ENCODE measurements at regions not wholly inside any gene's neighbourhood (a gene's known extent, or its start where the extent isn't known, plus 50 kb on each side); places are given as distances from the start of the nearest gene placed in this dataset.

DNA sequence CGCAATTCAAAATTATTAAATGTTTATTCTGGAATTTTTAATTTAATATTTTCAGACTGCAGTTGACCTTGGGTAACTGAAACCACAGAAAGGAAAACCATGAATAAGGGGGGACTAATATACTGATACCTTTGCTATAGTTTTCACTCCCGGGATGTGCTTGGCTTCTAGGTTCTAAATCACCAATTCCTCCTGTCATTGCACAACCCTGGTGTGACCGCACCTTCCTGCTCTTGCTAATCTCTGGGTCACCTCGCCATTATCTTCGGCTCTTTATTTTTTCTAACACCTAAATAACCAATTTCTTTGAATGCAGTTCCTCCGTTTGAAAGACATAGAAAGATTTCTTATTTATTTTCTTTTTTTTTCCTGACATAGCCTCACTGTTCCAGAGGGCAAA is 634.5 kb upstream of the GOT2 start:
- TF ChIP-seq NR2F2 (IDR thresholded peaks at IDR 0.05), result no peak
- TF ChIP-seq RAD21 (IDR thresholded peaks at IDR 0.05), result no peak
- no peak for TF ChIP-seq FOXA1 (IDR thresholded peaks at IDR 0.05)
- TF ChIP-seq ATF3 (IDR thresholded peaks at IDR 0.05), result no peak
- TF ChIP-seq GABPA (IDR thresholded peaks at IDR 0.05 in 1 of 2, conservative IDR thresholded peaks at IDR 0.05 in 1 of 2), result no peak
- no peak overlapping the region for H3K9ac ChIP-seq (ENCODE audit: low read depth in 1 of 2, low read length in 2 of 2)
- no peaks in the 10 kb centered on the region for H3K9me3 ChIP-seq (ENCODE audit: control insufficient read depth in 4 of 4, low read length in 3 of 4)
- H3K4me3 ChIP-seq (ENCODE audit: low read depth in 1 of 3, low read length in 3 of 3), result no peak overlapping the region
- H3K27ac ChIP-seq (ENCODE audit: low read depth in 1 of 2, low read length in 2 of 2), result no peak overlapping the region
- no peak for DNase-seq (ENCODE audit: low spot score)
- no peaks in the 10 kb centered on the region for H3K36me3 ChIP-seq (ENCODE audit: control insufficient read depth in 4 of 4, insufficient read depth in 3 of 4, low read depth in 1 of 4, low read length in 3 of 4)
- peaks cover 1 to 5% (median 4%) of the 10 kb centered on the region in 4 donors for H3K4me1 ChIP-seq (ENCODE audit: control insufficient read depth in 4 of 4, insufficient read depth in 4 of 4, low read length in 3 of 4)
- H3K27me3 ChIP-seq (ENCODE audit: control insufficient read depth in 4 of 4, insufficient read depth in 4 of 4, low read length in 3 of 4), result no peaks in the 10 kb centered on the region
- WGBS, result 59% methylated on average over 6 of the region's 6 CpGs

- Histone ChIP-seq H3K36me3 (ENCODE audit: control insufficient read depth in 4 of 4, insufficient read depth in 3 of 4, low read depth in 1 of 4, low read length in 3 of 4) (no peaks in the 10 kb centered on the region), H3K9me3 (ENCODE audit: control insufficient read depth in 4 of 4, low read length in 3 of 4) (no peaks in the 10 kb centered on the region), H3K9ac (ENCODE audit: low read depth in 1 of 2, low read length in 2 of 2) (no peak overlapping the region), H3K4me1 (ENCODE audit: control insufficient read depth in 4 of 4, insufficient read depth in 4 of 4, low read length in 3 of 4) (peaks cover 0 to 1% (median 0%) of the 10 kb centered on the region in 4 donors), H3K4me3 (ENCODE audit: low read depth in 1 of 3, low read length in 3 of 3) (no peak overlapping the region), H3K27me3 (ENCODE audit: control insufficient read depth in 4 of 4, insufficient read depth in 4 of 4, low read length in 3 of 4) (no peaks in the 10 kb centered on the region), H3K27ac (ENCODE audit: low read depth in 1 of 2, low read length in 2 of 2) (no peak overlapping the region)
- 17% methylated on average over 1 of the region's 1 CpG for WGBS
- TF ChIP-seq HNF4G (IDR thresholded peaks at IDR 0.05), result no peak
- TF ChIP-seq MAX (IDR thresholded peaks at IDR 0.05), result no peak
- TF ChIP-seq FOXA2 (IDR thresholded peaks at IDR 0.05), result no peak
- TF ChIP-seq YY1 (IDR thresholded peaks at IDR 0.05), result no peak
- no peak for TF ChIP-seq HNF4A (conservative IDR thresholded peaks at IDR 0.05)
- no peak for TF ChIP-seq RXRA (IDR thresholded peaks at IDR 0.05)
- TF ChIP-seq GABPA (IDR thresholded peaks at IDR 0.05 in 1 of 2, conservative IDR thresholded peaks at IDR 0.05 in 1 of 2), result no peak
- no peak for TF ChIP-seq JUND (IDR thresholded peaks at IDR 0.05)
- TF ChIP-seq, protein P1, sequence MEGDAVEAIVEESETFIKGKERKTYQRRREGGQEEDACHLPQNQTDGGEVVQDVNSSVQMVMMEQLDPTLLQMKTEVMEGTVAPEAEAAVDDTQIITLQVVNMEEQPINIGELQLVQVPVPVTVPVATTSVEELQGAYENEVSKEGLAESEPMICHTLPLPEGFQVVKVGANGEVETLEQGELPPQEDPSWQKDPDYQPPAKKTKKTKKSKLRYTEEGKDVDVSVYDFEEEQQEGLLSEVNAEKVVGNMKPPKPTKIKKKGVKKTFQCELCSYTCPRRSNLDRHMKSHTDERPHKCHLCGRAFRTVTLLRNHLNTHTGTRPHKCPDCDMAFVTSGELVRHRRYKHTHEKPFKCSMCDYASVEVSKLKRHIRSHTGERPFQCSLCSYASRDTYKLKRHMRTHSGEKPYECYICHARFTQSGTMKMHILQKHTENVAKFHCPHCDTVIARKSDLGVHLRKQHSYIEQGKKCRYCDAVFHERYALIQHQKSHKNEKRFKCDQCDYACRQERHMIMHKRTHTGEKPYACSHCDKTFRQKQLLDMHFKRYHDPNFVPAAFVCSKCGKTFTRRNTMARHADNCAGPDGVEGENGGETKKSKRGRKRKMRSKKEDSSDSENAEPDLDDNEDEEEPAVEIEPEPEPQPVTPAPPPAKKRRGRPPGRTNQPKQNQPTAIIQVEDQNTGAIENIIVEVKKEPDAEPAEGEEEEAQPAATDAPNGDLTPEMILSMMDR (IDR thresholded peaks at IDR 0.05; ENCODE audit: low read depth, low read length, missing input control), result no peak
- TF ChIP-seq RAD21 (IDR thresholded peaks at IDR 0.05), result no peak
- no peak for DNase-seq (ENCODE audit: low spot score)
Measured at GRCh38 chr16:59356709-59357108, 622.6 kb upstream of the GOT2 start.

DNA sequence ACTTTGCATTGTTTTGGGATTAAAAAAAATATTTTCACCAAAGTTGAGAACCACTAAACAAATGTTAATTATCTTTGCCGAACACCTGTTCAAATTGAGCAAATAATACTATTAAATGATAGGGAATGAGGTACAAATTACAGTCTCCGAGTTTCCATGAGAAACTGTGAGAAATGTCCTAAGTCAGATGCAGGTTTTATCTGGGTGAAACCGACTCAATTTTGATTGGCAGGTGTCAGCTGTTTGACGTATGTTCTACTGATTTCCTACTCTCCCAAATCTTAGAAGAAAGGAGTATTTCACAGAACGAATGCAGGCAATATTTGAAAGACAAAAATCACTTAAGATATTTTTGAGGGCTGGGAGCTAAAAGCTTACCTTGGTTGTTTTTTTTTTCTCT is 622.0 kb upstream of the GOT2 start:
- Histone ChIP-seq H3K27me3 (ENCODE audit: control insufficient read depth in 4 of 4, insufficient read depth in 4 of 4, low read length in 3 of 4) (no peaks in the 10 kb centered on the region), H3K4me3 (ENCODE audit: low read depth in 1 of 3, low read length in 3 of 3) (no peak overlapping the region), H3K27ac (ENCODE audit: low read depth in 1 of 2, low read length in 2 of 2) (no peak overlapping the region), H3K36me3 (ENCODE audit: control insufficient read depth in 4 of 4, insufficient read depth in 3 of 4, low read depth in 1 of 4, low read length in 3 of 4) (no peaks in the 10 kb centered on the region), H3K9me3 (ENCODE audit: control insufficient read depth in 4 of 4, low read length in 3 of 4) (no peaks in the 10 kb centered on the region), H3K4me1 (ENCODE audit: control insufficient read depth in 4 of 4, insufficient read depth in 4 of 4, low read length in 3 of 4) (peaks cover 0 to 1% (median 0%) of the 10 kb centered on the region in 4 donors), H3K9ac (ENCODE audit: low read depth in 1 of 2, low read length in 2 of 2) (no peak overlapping the region)
- DNase-seq (ENCODE audit: low spot score), result no peak
- 44% methylated on average over 5 of the region's 5 CpGs for WGBS
- TF ChIP-seq ZBTB33 (IDR thresholded peaks at IDR 0.05), result no peak
- no peak for TF ChIP-seq RAD21 (IDR thresholded peaks at IDR 0.05)
- no peak for TF ChIP-seq NR2F2 (IDR thresholded peaks at IDR 0.05)
- TF ChIP-seq HNF4A (conservative IDR thresholded peaks at IDR 0.05), result no peak
- TF ChIP-seq MAX (IDR thresholded peaks at IDR 0.05), result no peak
- TF ChIP-seq FOXA1 (IDR thresholded peaks at IDR 0.05), result no peak
- no peak for TF ChIP-seq SP1 (IDR thresholded peaks at IDR 0.05)

All from liver (tissue), 8 donors.